ENCODE measurements at regions not wholly inside any gene's neighbourhood (a gene's known extent, or its start where the extent isn't known, plus 50 kb on each side); places are given as distances from the start of the nearest gene placed in this dataset.
A peak's percentile ranks its signal among the peaks of the same experiment; 100 is the strongest.

- no peak for DNase-seq (ENCODE audit: low spot score)
Observed at GRCh38 chr14:96931751-96932150, 134.6 kb downstream of the VRK1 start.

GRCh38 chr14:96934638-96935330, 137.6 kb downstream of the VRK1 start:
- no peak for DNase-seq (ENCODE audit: low spot score)

GRCh38 chr14:96938946-96939345, 141.8 kb downstream of the VRK1 start:
- no peak for DNase-seq (ENCODE audit: low spot score)

GRCh38 chr14:96940009-96940408, 142.8 kb downstream of the VRK1 start:
- peak; percentile 20 for DNase-seq (ENCODE audit: low spot score)

GRCh38 chr14:96944297-96944696, 147.1 kb downstream of the VRK1 start:
- no peak for DNase-seq (ENCODE audit: low spot score)

- no peak for DNase-seq (ENCODE audit: low spot score)
Observed at GRCh38 chr14:96945721-96946120, 148.5 kb downstream of the VRK1 start.

- no peak for DNase-seq (ENCODE audit: low spot score)
Observed at GRCh38 chr14:96949594-96949993, 152.4 kb downstream of the VRK1 start.

- no peak for DNase-seq (ENCODE audit: low spot score)
Observed at GRCh38 chr14:96951511-96951910, 154.3 kb downstream of the VRK1 start.

GRCh38 chr14:96953087-96953874, 156.1 kb downstream of the VRK1 start:
- DNase-seq (ENCODE audit: low spot score): no peak

- DNase-seq (ENCODE audit: low spot score): no peak
Observed at GRCh38 chr14:96953875-96954185, 156.6 kb downstream of the VRK1 start.

GRCh38 chr14:96956464-96957239, 159.5 kb downstream of the VRK1 start:
- DNase-seq (ENCODE audit: low spot score): no peak

GRCh38 chr14:96958057-96958456, 160.9 kb downstream of the VRK1 start:
- no peak for DNase-seq (ENCODE audit: low spot score)

- DNase-seq (ENCODE audit: low spot score): no peak
Observed at GRCh38 chr14:96959992-96960391, 162.8 kb downstream of the VRK1 start.

- no peak for DNase-seq (ENCODE audit: low spot score)
Observed at GRCh38 chr14:96960598-96961116, 163.5 kb downstream of the VRK1 start.

GRCh38 chr14:96961895-96962294, 164.7 kb downstream of the VRK1 start:
- no peak for DNase-seq (ENCODE audit: low spot score)

GRCh38 chr14:96962337-96962736, 165.2 kb downstream of the VRK1 start:
- no peak for DNase-seq (ENCODE audit: low spot score)

- DNase-seq (ENCODE audit: low spot score): no peak
Observed at GRCh38 chr14:96964726-96965415, 167.7 kb downstream of the VRK1 start.

- no peak for DNase-seq (ENCODE audit: low spot score)
Observed at GRCh38 chr14:96965885-96966595, 168.9 kb downstream of the VRK1 start.

- no peak for DNase-seq (ENCODE audit: low spot score)
Observed at GRCh38 chr14:96975116-96975515, 177.9 kb downstream of the VRK1 start.

GRCh38 chr14:96978525-96979272, 181.5 kb downstream of the VRK1 start:
- no peak for DNase-seq (ENCODE audit: low spot score)

- DNase-seq (ENCODE audit: low spot score): no peak
Observed at GRCh38 chr14:96979611-96980074, 182.5 kb downstream of the VRK1 start.
